HG02798 (cell line): ENCODE measurements at regions not wholly inside any gene's neighbourhood (a gene's known extent, or its start where the extent isn't known, plus 50 kb on each side); places are given as distances from the start of the nearest gene placed in this dataset.

Experiments used
- ATAC-seq: cut with Tn5 transposase; IDR thresholded peaks from one replicate; pipeline ENCODE4 v1.9.1; 2021; ENCODE audit warnings: mild to moderate bottlenecking; ENCODE audit not compliant: unreplicated experiment, poor library complexity

GRCh38 chr15:47439146-47440111 is 277.9 kb upstream of the SEMA6D start:
- ATAC-seq: no peak

GRCh38 chr15:47442371-47442770 is 274.9 kb upstream of the SEMA6D start:
- ATAC-seq: no peak

GRCh38 chr15:47443839-47444238 is 273.5 kb upstream of the SEMA6D start:
- no peak for ATAC-seq

- ATAC-seq: no peak
Observed at GRCh38 chr15:47445723-47446392, 271.4 kb upstream of the SEMA6D start.

GRCh38 chr15:47460795-47461573 is 256.3 kb upstream of the SEMA6D start:
- ATAC-seq: no peak

- no peak for ATAC-seq
Observed at GRCh38 chr15:47461652-47462141, 255.6 kb upstream of the SEMA6D start.

GRCh38 chr15:47466357-47466756 is 250.9 kb upstream of the SEMA6D start:
- no peak for ATAC-seq

- no peak for ATAC-seq
Observed at GRCh38 chr15:47470983-47471382, 246.3 kb upstream of the SEMA6D start.

GRCh38 chr15:47473106-47473725 is 244.1 kb upstream of the SEMA6D start:
- ATAC-seq: no peak

GRCh38 chr15:47473832-47474231 is 243.5 kb upstream of the SEMA6D start:
- no peak for ATAC-seq

- ATAC-seq: no peak
Observed at GRCh38 chr15:47475336-47475735, 242.0 kb upstream of the SEMA6D start.

- ATAC-seq: no peak
Observed at GRCh38 chr15:47477341-47477740, 240.0 kb upstream of the SEMA6D start.

- ATAC-seq: no peak
Observed at GRCh38 chr15:47484059-47484458, 233.2 kb upstream of the SEMA6D start.

GRCh38 chr15:47484997-47485396 is 232.3 kb upstream of the SEMA6D start:
- ATAC-seq: no peak

GRCh38 chr15:47485419-47485818 is 231.9 kb upstream of the SEMA6D start:
- ATAC-seq: no peak

GRCh38 chr15:47486040-47486439 is 231.3 kb upstream of the SEMA6D start:
- ATAC-seq: no peak

GRCh38 chr15:47492195-47492594 is 225.1 kb upstream of the SEMA6D start:
- ATAC-seq: no peak

GRCh38 chr15:47493357-47494247 is 223.7 kb upstream of the SEMA6D start:
- ATAC-seq: no peak
